ENCODE measurements at regions not wholly inside any gene's neighbourhood (a gene's known extent, or its start where the extent isn't known, plus 50 kb on each side); places are given as distances from the start of the nearest gene placed in this dataset.

DNA sequence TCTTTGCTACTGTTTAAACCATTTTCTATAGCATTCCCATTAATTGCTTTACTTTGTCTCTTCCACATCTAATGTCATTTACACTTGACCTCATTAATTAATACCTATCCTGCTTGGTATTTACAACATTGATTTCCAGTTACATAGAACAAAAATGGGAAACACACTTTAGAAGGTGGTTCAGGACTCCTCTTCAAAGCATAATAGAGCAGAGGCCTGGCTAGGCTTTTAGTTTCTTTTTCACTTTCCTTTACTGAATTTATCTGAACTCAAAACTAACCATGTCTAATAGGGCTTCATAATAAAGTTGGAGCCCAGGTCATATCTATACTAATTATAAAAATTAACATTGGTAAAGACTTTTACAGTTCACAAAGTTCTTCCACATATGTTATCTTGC, 648.0 kb upstream of the KIRREL3 start:
- POLR2A ChIA-PET: no interaction called here
- Histone ChIP-seq H3K4me1 (no peaks in the 10 kb centered on the region), H3K9me3 (no peaks in the 10 kb centered on the region), H3K4me2 (no peak overlapping the region), H3K4me3 (no peak overlapping the region), H3K27ac (no peak overlapping the region)
- FAIRE-seq (no peak), ATAC-seq (no peak), DNase-seq (ENCODE audit: low read depth in 1 of 2, low spot score in 1 of 2) (no peak)
- TF ChIP-seq KDM5A (IDR thresholded peaks at IDR 0.05) (no peak), FOSL2 (IDR thresholded peaks at IDR 0.05) (no peak), FOSL2 (CRISPR knock-in tag; IDR thresholded peaks at IDR 0.05) (no peak), EHMT2 (IDR thresholded peaks at IDR 0.05; ENCODE audit: low read depth) (no peak), SMC3 (IDR thresholded peaks at IDR 0.05) (no peak), TP53 (CRISPR knock-in tag; IDR thresholded peaks at IDR 0.05) (no peak), RAD21 (conservative IDR thresholded peaks at IDR 0.05 in 1 of 2, IDR thresholded peaks at IDR 0.05 in 1 of 2) (no peak), CEBPB (IDR thresholded peaks at IDR 0.05) (no peak), MYC (IDR thresholded peaks at IDR 0.05; ENCODE audit: borderline replicate concordance, low read length) (no peak), HOXA7 (CRISPR knock-in tag; IDR thresholded peaks at IDR 0.05) (no peak)
- TF ChIP-seq, protein P1, sequence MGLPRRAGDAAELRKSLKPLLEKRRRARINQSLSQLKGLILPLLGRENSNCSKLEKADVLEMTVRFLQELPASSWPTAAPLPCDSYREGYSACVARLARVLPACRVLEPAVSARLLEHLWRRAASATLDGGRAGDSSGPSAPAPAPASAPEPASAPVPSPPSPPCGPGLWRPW (IDR thresholded peaks at IDR 0.05): no peak
- CTCF ChIA-PET: no interaction called here

DNA sequence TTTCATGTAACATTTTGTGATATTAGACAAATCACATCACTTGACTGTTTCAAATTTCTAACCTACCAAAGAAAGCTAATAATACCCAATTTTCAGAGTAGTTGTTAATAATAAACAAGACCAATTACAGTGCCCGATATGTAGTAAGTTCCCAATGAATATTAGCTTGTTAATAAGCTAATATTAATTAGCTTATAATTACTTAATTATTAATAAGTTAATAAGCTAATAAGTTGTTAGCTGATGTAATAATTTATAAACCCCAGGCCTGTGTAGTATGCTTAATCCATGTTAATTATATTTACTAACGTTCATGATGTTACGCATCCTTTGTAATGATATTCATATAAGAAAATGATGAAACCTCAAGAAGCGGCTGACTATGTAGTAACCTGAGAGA, 643.8 kb upstream of the KIRREL3 start:
- no peaks in the 10 kb centered on the region for H3K4me1 ChIP-seq
- TF ChIP-seq CHD2 (IDR thresholded peaks at IDR 0.05; ENCODE audit: low read length, partially characterized antibody): no peak
- no peak for TF ChIP-seq RNF2 (IDR thresholded peaks at IDR 0.05; ENCODE audit: borderline replicate concordance, low read depth)
- TF ChIP-seq ZNF302 (CRISPR knock-in tag; IDR thresholded peaks at IDR 0.05): no peak
- no peak for TF ChIP-seq HOXB5 (CRISPR knock-in tag; IDR thresholded peaks at IDR 0.05)
- TF ChIP-seq ZSCAN20 (CRISPR knock-in tag; IDR thresholded peaks at IDR 0.05): no peak
- no peak for TF ChIP-seq POLR2AphosphoS2 (conservative IDR thresholded peaks at IDR 0.05; ENCODE audit: low read length)
- TF ChIP-seq ELK1 (IDR thresholded peaks at IDR 0.05; ENCODE audit: low read depth, low read length): no peak
- ChIA-PET CTCF (no interaction called here), POLR2A (no interaction called here)
- no peaks in the 10 kb centered on the region for H3K9me3 ChIP-seq
- DNase-seq (ENCODE audit: low read depth in 1 of 2, low spot score in 1 of 2): no peak
- FAIRE-seq: no peak
- no peak overlapping the region for H3K27ac ChIP-seq
- H3K4me3 ChIP-seq: no peak overlapping the region
- ATAC-seq: no peak
- no peak overlapping the region for H3K4me2 ChIP-seq
- 38% methylated on average over 4 of the region's 4 CpGs for WGBS (ENCODE audit: missing lambda C conversion rate)

GRCh38 chr11:127643268-127644058, 642.9 kb upstream of the KIRREL3 start:
- ChIA-PET POLR2A (no interaction called here), CTCF (no interaction called here)
- DNase-seq (ENCODE audit: low read depth in 1 of 2, low spot score in 1 of 2): no peak
- Histone ChIP-seq H3K4me1 (no peaks in the 10 kb centered on the region), H3K4me3 (no peak overlapping the region), H3K27ac (no peak overlapping the region), H3K4me2 (no peak overlapping the region), H3K9me3 (no peaks in the 10 kb centered on the region)
- 2% methylated on average over 5 of the region's 5 CpGs for WGBS (ENCODE audit: missing lambda C conversion rate)
- no peak for TF ChIP-seq MAZ (IDR thresholded peaks at IDR 0.05; ENCODE audit: borderline replicate concordance, low read depth, low read length)
- TF ChIP-seq, protein P2, sequence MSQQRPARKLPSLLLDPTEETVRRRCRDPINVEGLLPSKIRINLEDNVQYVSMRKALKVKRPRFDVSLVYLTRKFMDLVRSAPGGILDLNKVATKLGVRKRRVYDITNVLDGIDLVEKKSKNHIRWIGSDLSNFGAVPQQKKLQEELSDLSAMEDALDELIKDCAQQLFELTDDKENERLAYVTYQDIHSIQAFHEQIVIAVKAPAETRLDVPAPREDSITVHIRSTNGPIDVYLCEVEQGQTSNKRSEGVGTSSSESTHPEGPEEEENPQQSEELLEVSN (IDR thresholded peaks at IDR 0.05; ENCODE audit: borderline replicate concordance, low read depth): no peak
- no peak for ATAC-seq
- no peak for FAIRE-seq
